DMS53 (cell line): ENCODE measurements at regions not wholly inside any gene's neighbourhood (a gene's known extent, or its start where the extent isn't known, plus 50 kb on each side); places are given as distances from the start of the nearest gene placed in this dataset.
"Not testable (repeated sequence)": the region's sequence is repeated elsewhere in the genome, so short reads cannot be mapped to it uniquely, and the experiment has no call there.

Experiments used
- DNase-seq: peaks from one replicate; lab custom pipeline; 2025; lab: John Stamatoyannopoulos, UW

DNA sequence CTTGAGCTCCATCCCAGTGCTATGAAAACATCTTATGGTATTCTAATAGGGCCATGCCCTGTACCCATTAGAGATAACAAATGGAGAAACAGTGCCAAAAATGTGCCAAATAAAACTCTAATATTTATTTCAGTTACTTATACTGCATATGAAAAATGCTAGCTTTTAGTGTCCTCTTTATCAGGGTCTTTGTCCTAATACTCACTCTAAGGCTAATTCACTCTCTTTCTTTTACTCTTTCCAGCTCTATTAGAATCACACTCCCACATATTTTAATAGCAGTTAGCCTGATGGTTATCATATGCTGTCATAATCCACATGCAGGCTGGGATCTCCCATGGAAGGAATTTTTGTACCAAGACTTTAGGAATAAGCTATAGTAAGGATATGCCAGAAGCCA, 408.4 kb downstream of the ETV1 start:
- DNase-seq, result no peak

DNA sequence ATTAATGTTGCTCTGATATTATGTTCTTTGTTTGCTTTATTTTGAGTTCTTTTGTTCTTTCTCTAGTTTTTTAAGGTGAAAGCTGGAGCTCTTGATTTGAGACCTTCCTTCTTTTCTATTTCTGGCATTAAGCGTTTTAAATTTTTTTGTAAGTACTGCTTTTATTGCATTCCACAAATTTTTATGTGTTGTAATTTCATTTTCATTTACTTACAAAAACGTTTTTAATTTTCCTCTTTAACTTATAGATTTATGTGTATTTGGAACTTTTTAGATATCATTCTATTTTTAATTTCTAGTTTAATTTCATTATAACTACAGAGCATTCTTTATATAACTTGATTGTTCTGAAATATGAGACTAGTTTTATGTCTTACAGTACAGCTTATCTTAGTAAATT, 395.6 kb downstream of the ETV1 start:
- DNase-seq, result no peak

DNA sequence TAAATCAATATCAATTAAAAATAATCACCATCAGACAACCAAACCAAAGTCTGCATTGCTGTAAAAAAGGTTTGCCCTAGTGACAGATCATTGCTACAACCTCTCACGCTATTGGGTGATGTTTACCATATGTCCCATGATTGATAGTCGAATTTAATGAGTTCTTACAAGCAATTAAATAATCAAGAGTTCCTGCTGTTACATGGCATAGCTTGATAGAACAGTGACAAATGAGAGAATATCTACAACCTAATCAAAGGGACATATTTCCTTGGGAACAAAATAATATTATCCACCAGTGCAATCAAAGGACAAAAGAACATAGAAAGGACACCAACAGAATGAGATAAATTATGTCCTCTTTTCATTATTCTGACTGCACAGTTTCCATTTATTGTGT, 387.4 kb downstream of the ETV1 start:
- no peak for DNase-seq

DNA sequence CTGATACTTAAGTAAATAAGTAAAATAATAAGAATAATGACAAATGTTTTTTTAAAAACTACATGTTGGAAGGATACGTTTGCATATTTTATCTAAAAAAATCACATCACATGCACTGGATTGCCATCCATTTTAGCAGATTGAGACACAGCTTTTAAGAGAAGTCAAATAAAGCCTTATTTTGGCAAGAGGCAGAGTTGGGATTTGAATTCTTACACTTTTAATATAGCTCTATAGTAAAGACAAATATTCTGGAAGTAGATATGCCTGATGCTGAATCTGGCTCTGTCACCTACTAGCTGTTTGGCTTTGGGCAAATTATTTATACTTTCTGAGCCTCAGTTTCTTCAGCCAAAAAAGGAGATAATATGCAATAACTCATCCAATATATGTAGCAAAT, 386.4 kb downstream of the ETV1 start:
- no peak for DNase-seq

DNA sequence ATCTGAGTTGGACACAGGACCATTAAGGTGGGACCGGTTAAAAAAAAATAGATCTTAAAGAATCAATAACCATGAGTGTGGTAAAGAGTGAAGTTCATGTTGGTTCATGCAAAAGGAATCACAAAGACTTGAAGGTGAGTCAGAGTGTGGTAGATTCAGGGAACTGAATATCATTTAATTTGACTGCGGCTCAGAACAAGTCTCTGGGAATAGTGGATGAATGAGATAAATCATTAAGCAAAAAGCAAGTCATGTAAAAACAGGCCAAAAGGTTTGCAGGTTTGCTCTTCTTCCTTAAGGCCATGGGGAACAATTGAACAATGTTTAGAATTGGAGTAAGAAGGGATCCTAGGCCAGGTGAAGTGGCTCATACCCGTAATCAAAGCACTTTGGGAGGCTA, 385.8 kb downstream of the ETV1 start:
- no peak for DNase-seq

DNA sequence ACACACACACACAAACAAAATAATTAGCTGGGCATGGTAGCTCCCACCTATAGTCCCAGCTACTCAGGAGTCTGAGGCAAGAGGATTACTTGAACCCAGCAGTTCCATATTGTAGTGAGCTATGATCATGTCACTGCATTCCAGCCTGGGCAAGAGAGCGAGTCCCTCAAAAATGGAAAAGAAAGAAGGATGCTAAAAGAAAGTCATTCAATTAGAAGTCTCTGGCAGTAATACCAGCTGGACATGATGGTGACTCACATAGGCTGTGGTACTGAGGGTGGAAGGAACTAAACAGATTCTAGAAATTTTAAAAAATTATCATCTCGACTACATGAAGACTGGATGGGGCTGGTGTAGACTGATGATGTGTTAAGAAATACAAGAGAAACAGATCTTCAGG, 385.3 kb downstream of the ETV1 start:
- DNase-seq, result no peak

DNA sequence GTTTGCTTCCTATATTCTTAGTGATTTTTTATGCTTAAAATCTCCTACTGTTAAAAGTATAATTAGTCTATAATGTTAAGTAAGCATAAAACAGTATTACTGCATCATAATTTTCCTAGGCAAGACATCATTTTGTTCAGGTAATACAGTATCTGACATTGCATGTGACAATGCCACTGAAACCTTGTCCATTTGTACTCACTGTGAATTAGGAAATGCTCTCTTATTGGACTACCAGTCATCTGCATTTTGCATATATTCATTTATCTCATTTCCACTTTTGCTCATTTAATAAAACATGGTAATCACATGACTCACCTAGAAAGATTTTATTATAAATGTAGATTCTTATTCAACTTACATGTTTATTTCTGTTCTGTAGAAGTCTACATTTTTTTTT, 379.1 kb downstream of the ETV1 start:
- DNase-seq, result no peak

DNA sequence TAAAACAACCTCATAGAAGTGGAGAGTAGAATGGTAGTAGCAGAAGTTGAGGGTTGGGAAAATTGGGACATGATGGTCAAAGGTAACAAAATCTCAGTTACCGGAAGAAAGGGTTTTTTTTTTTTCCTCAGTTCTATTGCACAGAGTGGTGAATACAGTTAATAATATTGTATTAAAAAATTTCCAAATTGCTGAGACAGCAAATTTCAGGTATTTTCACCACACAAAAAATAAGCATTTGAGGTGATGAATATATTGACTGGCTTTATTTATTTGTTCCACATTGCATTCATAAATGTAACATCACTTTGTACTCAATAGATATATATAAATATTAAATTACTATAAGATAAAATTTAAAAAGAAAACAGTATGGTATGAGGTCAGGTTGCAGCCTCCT, 373.8 kb downstream of the ETV1 start:
- no peak for DNase-seq

DNA sequence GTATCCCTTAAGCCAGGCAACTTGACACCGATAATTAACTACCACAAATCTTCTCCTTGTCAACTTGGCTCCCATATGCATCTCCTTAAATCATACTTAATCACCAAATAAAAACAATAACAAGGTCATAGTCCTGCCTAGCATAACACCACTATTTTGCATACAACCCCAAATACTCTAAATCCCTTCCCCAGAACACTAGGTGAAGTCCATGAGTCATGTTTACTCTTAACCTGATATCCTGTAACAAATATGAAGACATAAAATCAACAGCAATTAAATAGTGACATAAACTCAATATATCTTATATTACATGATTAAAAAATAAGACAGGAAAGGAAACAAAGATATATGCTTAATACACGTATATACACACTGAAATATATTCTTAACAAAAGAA, 362.0 kb downstream of the ETV1 start:
- peak; percentile 65 for DNase-seq

DNA sequence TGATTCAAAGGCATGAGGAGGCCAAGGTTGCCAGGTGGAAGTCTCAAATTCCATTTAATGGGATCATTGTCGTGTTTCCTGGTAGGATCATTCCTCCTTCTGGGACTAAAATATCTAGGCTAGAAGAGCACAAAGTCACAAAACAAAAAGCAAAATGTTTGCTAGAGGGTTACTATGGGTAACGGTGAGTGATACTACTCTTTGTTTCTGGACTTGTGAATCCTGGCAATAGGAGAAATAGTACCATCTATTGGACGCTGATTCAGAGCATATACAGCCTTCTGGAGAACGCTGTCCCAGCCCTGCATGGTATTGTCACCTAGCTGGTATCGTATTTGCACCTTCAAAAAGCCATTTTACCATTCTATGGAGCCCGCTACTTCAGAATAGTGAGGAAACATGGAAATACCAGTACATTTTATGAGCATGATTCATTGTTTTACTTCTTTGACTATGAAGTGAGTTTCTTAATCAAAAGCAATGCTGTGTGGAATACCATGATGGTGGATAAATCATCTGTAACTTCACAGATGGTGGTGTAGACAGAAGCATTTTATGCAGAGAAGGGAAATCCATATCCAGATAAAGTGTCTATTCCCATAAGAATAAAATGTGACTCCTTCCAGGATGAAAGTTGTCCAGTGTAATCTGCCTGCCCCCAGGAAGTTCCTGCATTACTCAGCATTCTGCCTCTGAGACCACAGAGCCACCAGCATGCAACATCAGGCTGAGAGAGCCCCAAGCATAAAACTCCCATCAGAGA, 361.0 kb downstream of the ETV1 start:
- DNase-seq, result peak; percentile 32

DNA sequence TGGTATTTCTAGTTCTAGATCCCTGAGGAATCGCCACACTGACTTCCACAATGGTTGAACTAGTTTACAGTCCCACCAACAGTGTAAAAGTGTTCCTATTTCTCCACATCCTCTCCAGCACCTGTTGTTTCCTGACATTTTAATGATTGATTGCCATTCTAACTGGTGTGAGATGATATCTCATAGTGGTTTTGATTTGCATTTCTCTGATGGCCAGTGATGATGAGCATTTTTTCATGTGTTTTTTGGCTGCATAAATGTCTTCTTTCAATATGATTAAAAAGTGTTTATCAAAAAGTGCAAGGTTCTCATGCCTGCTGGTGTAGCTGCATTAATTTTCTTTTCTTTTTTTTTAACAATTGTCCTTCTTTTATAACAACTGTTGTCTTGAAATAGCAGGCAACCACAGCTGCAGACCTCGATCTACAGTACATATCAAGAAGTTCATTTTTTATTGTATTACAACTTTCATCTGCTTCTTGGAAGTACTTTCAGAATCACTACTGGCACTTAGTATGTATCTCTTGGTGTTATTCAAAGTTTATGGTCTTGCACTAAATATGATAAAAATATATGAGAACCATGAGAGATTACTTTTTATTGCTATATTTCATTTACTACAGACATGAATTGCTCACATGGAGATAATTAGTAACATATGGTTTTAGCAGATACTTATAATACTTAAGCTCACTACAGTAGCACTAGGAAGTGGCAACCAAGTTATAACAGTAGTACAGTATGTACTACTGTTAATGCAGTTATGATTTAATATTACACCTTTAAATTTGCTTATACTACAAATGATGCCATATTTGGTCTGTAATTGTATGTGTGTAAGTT, 358.0 kb downstream of the ETV1 start:
- not testable (repeated sequence) for DNase-seq

DNA sequence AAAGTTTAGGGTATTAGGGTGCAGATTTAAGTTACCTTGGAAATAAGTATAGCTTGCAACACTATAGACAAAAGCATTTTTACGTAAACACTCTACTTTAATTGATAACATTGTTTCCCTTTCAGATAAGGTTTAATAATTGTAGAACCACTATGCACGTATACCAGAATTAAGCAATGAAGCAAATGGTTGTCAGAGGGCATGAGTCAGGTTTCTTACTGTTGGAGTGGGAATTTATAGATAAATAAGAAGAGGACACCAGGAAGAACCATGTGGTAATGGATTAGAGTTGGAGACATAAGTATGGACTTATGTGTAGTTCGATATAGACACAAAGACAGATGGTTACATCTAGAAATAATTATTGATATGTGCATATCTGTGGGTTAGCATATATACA, 355.6 kb downstream of the ETV1 start:
- DNase-seq, result no peak

DNA sequence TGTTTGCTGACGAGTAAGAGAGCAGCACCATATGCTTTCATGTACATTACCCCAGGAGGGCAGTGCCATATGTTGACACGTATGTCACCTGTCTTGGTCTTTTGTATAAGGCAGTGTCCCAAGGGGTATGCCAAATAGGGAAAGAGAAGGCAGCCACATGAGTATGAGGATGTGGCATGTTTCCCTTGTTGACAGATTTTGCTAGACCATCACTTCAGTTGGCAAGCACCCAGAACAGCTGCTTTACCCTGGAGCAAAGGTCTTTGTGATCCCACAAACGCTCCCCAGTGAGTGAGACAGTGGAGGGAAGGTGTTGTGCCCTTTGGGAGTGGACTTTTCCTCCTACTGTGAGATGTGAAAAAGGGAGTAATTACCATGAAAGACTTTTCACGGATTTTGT, 350.1 kb downstream of the ETV1 start:
- peak; percentile 82 for DNase-seq

DNA sequence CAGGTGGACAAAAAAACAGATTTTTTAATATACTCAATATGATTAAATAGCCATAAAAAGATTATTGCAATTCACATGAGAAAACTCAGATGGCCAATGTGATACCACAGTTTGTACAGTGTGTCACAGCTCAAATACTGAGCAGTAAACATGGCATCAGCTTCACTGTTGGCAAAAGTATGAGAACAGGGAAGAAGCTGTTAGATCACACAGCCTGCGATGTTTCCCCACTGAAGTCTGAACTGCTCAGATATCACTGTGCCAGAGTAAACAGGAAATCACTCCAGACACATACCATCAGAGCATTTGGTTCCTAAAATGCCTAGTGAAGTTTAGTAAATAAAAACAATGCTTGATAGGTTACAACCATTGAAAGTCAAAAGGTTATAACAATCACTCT, 347.8 kb downstream of the ETV1 start:
- peak; percentile 80 for DNase-seq

DNA sequence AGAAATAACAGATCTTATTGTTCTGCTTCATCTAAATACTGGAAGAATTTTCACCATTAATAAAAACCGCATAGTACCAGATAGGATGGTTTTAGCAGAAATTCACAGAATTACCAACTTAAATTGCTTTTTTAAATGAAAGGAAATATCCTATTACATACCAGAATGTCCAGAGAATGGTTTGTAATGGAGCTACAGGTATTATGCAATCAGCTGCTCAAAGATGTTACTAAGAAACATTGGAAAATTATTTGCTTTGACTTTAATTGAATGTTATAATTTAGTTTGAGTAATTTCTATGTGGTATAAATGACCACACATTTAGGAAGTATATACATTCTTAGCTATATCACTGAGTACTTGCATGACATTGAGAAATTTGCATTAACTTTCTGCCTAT, 338.3 kb downstream of the ETV1 start:
- DNase-seq, result no peak

DNA sequence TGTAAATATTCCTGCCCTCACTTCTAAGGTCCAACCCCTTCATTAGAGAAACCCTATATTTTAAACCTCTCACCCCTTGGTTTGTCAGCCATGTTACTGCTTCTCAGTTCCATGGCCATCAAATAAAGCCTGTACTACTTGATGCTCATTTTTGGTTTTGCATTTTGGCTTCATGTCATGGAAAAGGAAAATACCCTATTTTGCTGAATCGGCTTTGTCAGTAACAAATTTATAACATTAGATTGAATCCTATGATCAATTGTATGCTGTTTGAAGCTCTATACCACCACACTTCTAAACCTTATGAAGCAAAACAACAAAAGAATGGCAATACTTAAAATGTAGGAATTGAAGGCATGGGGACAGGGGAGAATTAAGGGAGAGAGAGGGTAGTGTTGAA, 333.1 kb downstream of the ETV1 start:
- DNase-seq, result no peak

DNA sequence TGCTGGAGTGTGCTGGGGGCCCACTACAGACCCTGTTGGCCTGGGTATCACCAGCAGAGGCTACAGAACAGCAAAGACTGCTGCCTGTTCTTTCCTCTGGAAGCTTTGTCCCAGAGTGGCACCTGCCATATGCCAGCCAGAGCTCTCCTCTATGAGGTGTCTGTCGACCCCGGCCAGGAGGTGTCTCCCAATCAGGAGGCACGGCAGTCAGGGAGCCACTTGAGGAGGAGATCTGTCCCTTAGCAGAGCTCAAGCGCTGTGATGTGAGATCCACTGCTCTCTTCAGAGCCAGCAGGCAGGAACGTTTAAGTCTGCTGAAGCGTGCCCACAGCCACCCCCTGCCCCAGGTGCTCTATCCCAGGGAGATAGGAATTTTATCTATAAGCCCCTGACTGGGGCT, 316.2 kb downstream of the ETV1 start:
- no peak for DNase-seq

DNA sequence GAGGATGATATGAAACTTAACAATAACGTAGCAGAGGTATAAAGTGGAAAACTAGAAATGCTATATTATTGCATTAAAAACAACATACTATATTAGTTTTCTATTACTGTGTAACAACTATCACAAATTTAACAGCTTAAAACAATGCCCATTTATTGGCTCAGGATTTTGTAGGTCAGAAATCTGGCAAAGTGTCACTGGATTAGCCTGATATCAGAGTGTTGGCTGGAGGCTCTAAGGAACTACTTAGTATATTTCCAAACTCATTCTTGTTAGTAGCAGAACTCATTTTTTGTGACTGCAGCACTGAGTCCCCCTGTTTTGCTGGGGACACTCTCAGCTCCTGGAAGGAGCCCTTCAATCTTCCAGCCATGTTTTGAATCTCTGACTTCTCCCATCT, 306.8 kb downstream of the ETV1 start:
- DNase-seq, result no peak

DNA sequence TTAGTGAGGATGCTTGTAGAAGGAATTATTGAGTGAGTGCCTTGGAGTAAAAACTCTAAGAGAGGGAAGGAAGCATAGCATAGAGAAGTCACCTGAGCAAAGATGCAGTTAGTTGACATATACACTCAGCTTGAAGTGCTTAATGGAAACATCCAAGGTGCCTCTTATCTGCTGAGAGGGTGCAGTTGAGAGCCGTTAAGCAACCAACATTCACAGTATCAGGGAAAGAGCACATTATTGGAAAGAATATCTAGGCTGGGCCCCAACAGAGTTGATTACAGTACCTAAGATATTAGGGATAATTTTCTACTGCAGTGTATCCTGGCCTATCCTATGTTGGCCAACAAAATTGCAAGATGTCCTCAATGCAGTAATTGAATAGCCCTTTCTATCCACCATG, 302.0 kb downstream of the ETV1 start:
- DNase-seq, result peak; percentile 15

DNA sequence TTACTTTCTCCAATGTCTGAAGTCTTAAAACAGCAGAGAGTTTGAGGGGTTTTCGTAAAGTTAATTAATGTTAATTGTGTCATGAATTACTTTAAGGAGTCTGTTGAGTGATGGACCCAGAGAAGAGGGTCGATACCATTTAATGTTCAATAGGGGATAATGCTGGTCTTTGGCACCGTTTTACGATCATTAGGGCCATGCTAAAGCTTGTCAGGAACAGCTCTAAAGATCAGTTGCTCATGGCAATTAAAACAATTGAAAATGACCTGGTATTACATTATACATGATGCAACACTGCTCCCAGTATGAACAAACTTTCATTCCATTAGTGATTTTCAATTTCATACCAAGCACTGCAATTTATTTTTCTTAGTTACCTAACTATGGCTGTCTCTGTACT, 296.9 kb downstream of the ETV1 start:
- DNase-seq, result no peak

DNA sequence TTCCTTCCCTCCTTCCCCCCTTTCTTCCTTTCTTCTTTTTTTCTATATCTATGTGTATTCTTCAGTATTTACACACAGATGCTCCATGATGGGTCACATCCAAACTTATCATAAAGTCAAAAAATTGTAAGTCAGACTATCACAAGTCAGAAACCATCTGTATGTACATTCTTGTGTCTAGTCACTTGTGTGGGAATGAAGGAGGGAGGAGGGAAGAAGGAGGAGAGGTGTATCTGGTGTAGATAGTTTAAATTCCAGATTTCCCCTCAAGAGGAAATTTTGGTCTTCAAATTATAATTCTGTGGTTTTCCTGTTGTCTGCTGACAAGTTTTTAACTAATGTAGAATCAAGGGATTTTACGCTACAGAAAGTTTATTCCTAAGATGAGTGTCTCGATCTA, 287.2 kb downstream of the ETV1 start:
- DNase-seq, result no peak

DNA sequence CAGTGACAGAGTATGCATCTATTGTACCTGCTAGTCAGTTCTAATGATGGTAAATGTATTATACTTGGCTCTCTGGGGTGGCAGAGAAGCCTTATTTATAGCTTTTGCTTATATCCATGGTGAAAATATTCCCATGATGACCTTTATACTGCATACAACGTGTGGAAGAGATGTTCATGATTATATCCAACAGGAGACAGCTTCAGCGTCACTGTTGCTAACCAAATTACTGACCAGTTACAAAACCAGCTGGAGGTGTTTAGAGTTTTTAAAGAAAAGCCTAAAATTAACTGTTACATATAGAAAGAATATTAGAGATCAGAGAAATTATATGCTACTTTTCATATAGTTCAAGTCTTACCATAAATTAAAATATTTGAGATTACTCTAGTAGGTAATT, 280.8 kb downstream of the ETV1 start:
- DNase-seq, result no peak

DNA sequence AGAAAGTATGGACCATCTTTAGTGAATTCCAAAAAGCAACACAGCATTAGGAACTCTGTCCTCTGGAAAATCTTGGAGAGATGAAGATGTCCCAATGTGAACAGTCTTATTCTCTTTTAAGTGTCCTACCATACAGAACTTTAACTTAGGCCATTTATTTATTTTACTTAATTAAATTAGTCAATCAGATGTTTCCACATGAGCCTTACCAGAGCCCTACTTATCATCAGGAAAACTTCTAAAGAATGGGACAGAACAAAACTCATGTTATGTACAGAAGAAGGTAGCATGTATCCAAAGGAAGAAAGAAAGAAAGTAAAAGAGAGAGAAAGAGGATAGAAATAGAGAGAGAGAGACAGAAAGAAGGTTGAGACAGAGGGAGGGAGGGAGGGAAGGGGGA, 276.4 kb downstream of the ETV1 start:
- DNase-seq, result no peak

DNA sequence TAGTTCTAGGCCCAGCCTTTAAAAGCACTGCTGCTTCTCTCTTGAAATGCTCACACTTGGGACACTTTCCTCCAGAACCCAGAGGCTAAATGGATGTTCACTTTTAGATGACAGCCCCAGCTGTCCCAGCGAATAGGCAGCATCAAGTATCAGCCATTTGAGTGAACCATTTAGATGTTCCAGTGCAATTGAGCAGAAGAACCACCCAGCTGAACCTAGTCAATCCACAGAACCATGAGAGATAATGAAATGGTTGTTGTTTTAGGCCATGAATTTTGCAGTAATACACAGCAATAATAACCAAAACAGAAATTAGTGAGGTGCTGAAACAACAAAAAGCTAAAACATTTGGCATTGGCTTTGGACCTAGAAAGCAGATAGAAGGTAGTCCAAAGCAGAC, 273.9 kb downstream of the ETV1 start:
- no peak for DNase-seq
